Upper lobe of right lung (tissue), 1 donor: ENCODE measurements at regions not wholly inside any gene's neighbourhood (a gene's known extent, or its start where the extent isn't known, plus 50 kb on each side); places are given as distances from the start of the nearest gene placed in this dataset.
"Not testable (repeated sequence)": the region's sequence is repeated elsewhere in the genome, so short reads cannot be mapped to it uniquely, and the experiment has no call there.

ENCODE experiments used
- ATAC-seq: fragments of 200-7000 bp; cut with Tn5 transposase; one replicate; pipeline ENCODE4 v1.9.1; 2020; ENCODE audit warnings: mild to moderate bottlenecking, moderate library complexity
- DNase-seq: peaks from one replicate; pipeline ENCODE4 v3.0.0-alpha.2; 2020
- H3K27ac ChIP-seq: fragments of 200-600 bp; one replicate; pipeline ENCODE4 v1.8.0; 2022
- H3K27me3 ChIP-seq: fragments of 200-600 bp; one replicate; pipeline ENCODE4 v1.8.0; 2022; ENCODE audit warnings: mild to moderate bottlenecking
- H3K36me3 ChIP-seq: fragments of 200-600 bp; one replicate; pipeline ENCODE4 v1.8.0; 2022
- H3K4me1 ChIP-seq: fragments of 200-600 bp; one replicate; pipeline ENCODE4 v1.8.0; 2022
- H3K4me3 ChIP-seq: fragments of 200-600 bp; one replicate; pipeline ENCODE4 v1.8.0; 2022; ENCODE audit warnings: mild to moderate bottlenecking
- H3K9me3 ChIP-seq: fragments of 200-600 bp; one replicate; pipeline ENCODE4 v1.8.0; 2022
- CTCF ChIP-seq: fragments of 200-600 bp; IDR thresholded peaks from one replicate; pipeline ENCODE4 v1.8.0; 2022; ENCODE audit warnings: antibody characterized with exemption
- intact Hi-C: fragments of 100-400 bp; cut with DNase I; formaldehyde crosslinking; loops from one replicate; pipeline ENCODE4 v1.11.0; 2022
- donor health status: DM: no; HTN: yes; CAD: no; lungs with severe emphysema.

GRCh38 chr3:176106380-176106779 lies 1090.9 kb downstream of the TBL1XR1 start:
- H3K36me3 ChIP-seq: no peaks in the 10 kb centered on the region
- no peak for TF ChIP-seq CTCF
- intact Hi-C loops: no loop called here
- no peak overlapping the region for H3K4me3 ChIP-seq
- DNase-seq: no peak
- H3K27ac ChIP-seq: no peak overlapping the region
- H3K27me3 ChIP-seq: no peaks in the 10 kb centered on the region
- ATAC-seq: no peak
- no peaks in the 10 kb centered on the region for H3K9me3 ChIP-seq
- no peaks in the 10 kb centered on the region for H3K4me1 ChIP-seq

- no peak for ATAC-seq
- no peaks in the 10 kb centered on the region for H3K9me3 ChIP-seq
- no peak for TF ChIP-seq CTCF
- H3K36me3 ChIP-seq: no peaks in the 10 kb centered on the region
- intact Hi-C loops: no loop called here
- H3K4me1 ChIP-seq: no peaks in the 10 kb centered on the region
- no peak overlapping the region for H3K4me3 ChIP-seq
- DNase-seq: no peak
- H3K27ac ChIP-seq: no peak overlapping the region
- no peaks in the 10 kb centered on the region for H3K27me3 ChIP-seq
These were observed 1100.3 kb downstream of the TBL1XR1 start for GRCh38 chr3:176097027-176097426.

GRCh38 chr3:176093892-176094291 lies 1103.4 kb downstream of the TBL1XR1 start:
- H3K36me3 ChIP-seq, H3K4me1 ChIP-seq, H3K27me3 ChIP-seq, H3K4me3 ChIP-seq, DNase-seq, intact Hi-C loops, ATAC-seq, H3K27ac ChIP-seq, H3K9me3 ChIP-seq: not testable (repeated sequence)

GRCh38 chr3:176090727-176091126 lies 1106.6 kb downstream of the TBL1XR1 start:
- H3K4me3 ChIP-seq: no peak overlapping the region
- H3K36me3 ChIP-seq: no peaks in the 10 kb centered on the region
- no peak for DNase-seq
- no peaks in the 10 kb centered on the region for H3K9me3 ChIP-seq
- no peaks in the 10 kb centered on the region for H3K4me1 ChIP-seq
- TF ChIP-seq CTCF: no peak
- intact Hi-C loops: no loop called here
- no peaks in the 10 kb centered on the region for H3K27me3 ChIP-seq
- ATAC-seq: no peak
- H3K27ac ChIP-seq: no peak overlapping the region

- intact Hi-C loops: no loop called here
- no peak for TF ChIP-seq CTCF
- Histone ChIP-seq H3K36me3 (no peaks in the 10 kb centered on the region), H3K4me3 (no peak overlapping the region), H3K9me3 (no peaks in the 10 kb centered on the region), H3K4me1 (no peaks in the 10 kb centered on the region), H3K27ac (no peak overlapping the region), H3K27me3 (no peaks in the 10 kb centered on the region)
- DNase-seq: no peak
- no peak for ATAC-seq
These were observed 1108.3 kb downstream of the TBL1XR1 start for GRCh38 chr3:176088962-176089383.

GRCh38 chr3:176087066-176087697 lies 1110.1 kb downstream of the TBL1XR1 start:
- Histone ChIP-seq H3K27ac (no peak overlapping the region), H3K36me3 (no peaks in the 10 kb centered on the region), H3K27me3 (no peaks in the 10 kb centered on the region), H3K9me3 (no peaks in the 10 kb centered on the region), H3K4me3 (no peak overlapping the region), H3K4me1 (no peaks in the 10 kb centered on the region)
- intact Hi-C loops: no loop called here
- ATAC-seq (no peak), DNase-seq (no peak)
- TF ChIP-seq CTCF: no peak
